G401.6 (cell line): ENCODE measurements at regions not wholly inside any gene's neighbourhood (a gene's known extent, or its start where the extent isn't known, plus 50 kb on each side); places are given as distances from the start of the nearest gene placed in this dataset.
"Not testable (repeated sequence)": the region's sequence is repeated elsewhere in the genome, so short reads cannot be mapped to it uniquely, and the experiment has no call there.

Experiments
- FAIRE-seq: peaks from 2 replicates; lab custom pipeline; 2012; peaks lifted over from hg19 to GRCh38; lab: Jason Lieb, UNC

- FAIRE-seq, result no peak
Observed at GRCh38 chr7:156590212-156590611, 50.4 kb upstream of the RNF32 start.

DNA sequence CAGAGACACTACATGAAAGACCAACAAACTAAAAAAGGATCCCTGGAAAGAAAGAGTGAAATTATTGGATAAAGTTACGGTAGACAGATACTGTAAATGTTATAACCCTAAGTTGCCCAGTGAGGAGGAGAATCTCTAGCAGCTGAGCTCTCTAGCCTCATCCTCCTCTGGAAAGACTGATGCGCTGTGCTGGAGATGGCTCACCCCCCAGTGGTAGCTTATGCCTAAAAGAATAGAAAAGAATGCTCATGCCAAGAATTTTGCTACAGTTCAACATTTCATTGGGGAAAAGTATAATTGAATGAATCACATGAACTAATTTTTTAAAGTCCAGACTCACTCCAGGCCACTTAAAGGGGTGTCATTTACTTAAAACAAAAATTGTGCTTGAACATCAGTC is 50.8 kb upstream of the RNF32 start:
- FAIRE-seq, result no peak

DNA sequence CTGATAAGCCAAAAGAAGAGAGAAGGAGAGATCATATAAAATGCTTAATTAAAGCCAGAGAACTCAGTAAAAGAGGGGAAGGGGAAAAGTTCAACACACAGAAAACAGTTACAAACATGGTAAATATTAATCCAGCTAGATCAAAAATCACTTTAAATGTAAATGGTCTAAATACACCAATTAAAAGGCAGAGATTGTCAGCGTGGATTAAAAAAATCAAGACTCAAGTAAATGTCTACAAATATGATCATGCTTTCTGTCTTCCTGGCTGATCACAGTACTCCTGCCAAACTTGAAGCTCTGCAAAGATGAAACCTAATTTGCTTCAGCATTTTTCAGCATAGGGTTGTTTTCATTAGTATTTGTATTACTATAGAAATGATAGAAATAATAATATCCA is 54.6 kb upstream of the RNF32 start:
- FAIRE-seq, result no peak

GRCh38 chr7:156585025-156585648 is 55.4 kb upstream of the RNF32 start:
- no peak for FAIRE-seq

- FAIRE-seq, result no peak
Observed at GRCh38 chr7:156582591-156583123, 57.9 kb upstream of the RNF32 start.

- no peak for FAIRE-seq
Observed at GRCh38 chr7:156580036-156580435, 60.5 kb upstream of the RNF32 start.

DNA sequence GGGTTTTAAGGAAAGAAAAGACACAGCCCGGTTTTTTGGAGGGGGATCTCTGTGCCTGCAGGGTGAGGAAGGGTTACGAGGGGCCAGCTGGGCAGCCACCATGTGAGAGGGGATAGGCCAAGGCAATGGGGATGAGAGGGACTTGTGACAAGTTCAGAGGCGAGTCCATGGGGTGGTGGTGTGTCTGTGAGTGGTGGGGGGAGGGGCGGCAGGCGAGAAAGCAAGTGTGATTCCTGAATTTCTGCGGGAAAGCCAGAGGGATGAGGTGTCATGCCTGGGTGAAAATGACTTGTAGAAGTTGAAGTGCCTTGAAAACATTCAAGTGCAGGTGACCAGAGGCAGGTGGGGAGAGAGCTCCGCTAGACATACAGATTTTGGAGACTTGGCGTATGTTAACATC is 61.0 kb upstream of the RNF32 start:
- no peak for FAIRE-seq

GRCh38 chr7:156578978-156579430 is 61.6 kb upstream of the RNF32 start:
- no peak for FAIRE-seq

GRCh38 chr7:156578578-156578940 is 62.0 kb upstream of the RNF32 start:
- FAIRE-seq, result no peak

DNA sequence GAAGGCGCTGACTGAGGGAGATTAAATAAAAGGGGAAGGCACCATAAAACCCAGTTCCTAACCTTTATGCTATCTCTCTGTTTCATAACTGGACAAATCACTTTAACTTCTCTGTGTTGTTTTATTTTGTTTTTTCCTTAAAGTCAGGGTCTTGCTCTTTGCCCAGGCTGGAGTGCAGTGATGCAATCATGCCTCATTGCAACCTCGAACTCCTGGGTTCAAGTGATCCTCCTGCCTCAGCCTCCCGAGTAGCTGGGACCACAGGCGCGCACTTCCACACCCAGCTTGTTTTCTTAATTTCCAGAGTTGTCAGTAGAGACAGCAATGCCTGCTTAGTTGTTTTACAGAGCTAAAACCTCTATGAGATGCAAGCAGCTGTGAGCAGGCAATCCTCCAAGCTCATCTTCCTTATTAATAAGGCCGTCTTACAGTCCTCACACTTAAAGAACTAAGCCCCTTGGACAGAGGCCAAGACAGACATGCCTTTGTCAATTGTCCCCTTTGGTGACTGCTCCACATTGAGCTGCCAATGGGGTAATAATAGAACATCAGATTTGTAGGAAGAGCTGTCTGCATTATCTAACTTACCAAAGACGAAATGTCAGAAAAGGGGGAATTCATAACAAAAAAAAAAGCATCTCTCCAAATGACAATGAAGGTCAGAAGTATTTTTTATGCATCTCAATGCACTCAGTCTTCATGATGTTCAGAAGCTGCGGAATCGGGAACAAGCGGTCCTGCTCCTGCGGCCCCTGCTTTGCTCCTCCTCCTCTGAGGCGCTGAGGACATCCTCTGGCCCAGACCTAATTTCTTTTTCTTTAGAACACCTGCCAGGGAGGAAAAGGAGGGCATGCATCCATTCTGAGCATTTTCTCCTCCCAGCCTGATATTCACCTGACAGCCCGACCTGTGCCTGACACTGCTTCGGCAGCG is 62.7 kb upstream of the RNF32 start:
- FAIRE-seq, result no peak

DNA sequence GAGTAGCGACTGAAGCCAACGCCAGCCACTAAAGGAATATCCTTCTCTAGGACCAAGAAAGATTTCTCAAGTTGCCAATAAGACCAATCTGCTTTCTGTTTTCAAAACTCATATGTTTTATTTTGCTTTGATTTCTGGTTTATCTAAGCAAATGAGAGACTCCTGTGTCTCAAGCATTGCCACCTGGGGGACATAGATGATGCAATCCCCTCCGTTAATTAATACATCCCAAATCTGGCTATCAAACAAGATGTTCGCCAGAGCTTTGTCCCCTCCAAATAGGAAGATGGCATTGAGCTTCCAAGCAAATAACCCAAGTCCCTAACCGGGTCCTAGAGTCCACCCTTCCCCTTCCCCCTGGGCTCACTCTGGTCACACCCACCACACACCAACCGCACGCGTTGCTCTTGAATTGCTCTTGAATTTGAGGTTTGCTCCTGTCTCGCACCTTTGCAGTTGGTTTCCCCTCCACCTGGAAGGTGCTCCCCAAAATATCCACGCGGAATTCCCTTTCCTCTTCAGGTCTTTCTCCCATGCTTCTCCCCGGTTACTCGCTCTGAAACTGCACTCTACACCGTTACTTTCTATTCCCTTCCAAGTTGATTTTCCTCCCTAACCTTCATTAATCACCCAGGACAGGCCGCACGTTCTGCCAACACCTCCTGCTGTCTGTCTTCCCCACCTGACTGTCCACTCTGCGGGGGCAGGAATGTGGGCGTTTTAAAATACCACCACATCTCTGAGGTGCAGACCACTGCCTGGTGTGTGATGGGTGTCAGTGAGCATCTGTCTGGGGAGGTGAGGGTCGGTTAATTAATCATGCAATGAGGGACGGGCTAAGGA is 64.1 kb upstream of the RNF32 start:
- no peak for FAIRE-seq

DNA sequence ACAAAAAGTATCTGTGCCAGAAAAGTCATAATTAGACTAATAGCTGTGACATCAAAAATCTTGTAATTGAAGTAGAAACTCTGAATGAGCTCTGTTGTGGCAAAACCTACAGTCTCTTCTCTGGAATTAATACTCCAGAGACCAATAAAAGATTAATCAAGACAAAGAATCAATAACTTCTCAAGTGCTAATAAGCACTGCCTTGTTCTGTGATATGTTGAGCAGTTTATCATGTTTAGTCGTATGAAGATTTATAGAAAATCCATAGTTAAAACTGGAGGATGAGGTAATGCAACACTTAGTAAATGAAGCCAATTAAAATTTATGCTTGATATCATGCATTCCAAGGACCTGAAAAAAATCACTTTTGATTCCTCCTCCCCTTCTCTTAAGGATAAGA is 72.3 kb upstream of the RNF32 start:
- FAIRE-seq, result no peak

GRCh38 chr7:156566812-156567549 is 73.6 kb upstream of the RNF32 start:
- no peak for FAIRE-seq

DNA sequence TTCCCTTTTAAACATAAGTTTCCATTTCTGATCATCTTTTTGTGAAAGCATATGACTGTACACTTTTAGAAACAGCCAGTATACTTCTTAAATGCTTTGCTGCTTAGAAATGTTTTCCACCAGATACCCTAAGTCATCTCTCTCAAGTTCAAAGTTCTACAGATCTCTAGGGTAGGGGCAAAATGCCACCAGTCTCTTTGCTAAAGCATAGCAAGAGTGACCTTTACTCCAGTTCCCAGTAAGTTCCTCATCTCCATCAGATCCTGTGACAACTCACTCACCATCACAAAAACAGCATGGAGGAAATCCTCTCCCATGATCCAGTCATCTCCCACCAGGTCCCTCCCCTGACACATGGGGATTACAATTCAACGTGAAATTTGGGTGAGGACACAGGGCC is 75.6 kb upstream of the RNF32 start:
- not testable (repeated sequence) for FAIRE-seq

DNA sequence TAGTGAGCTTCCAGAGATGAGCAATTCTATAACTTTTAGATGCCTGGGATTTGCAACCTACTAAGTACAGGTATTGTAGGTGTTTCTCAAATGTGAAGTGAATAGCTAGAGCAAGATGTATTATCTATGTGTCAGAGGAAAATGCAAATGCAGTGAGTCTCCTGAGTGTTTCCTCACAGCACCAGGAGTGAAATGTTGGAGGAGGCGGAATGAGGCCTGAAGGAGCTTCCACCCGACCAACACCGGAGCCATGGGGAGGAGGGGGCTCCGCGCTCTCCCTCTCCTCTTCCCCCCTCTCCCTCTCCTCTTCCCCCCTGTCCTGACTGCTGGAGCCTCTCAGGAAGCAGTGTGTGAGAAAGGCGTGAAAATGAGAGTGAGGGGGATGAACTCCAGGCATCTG is 79.9 kb upstream of the RNF32 start:
- FAIRE-seq, result no peak

DNA sequence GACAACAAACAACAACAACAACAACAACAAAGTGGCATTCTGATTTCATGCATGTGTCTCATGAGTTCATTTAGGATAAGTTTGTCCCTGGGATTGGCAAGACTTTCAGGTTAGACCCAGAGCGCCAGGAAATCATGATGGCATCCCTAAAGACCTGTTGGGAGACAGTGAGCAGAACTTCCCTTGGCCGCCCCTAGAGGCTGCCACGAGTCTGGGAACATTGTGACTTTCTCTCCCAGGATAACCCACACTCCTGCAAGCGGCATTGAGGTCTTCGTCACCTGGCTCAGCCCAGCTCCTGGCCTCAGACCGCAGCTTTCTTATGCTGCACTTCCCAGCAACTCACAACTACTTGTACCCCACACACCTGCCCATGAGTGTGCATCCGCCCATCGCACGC is 80.5 kb upstream of the RNF32 start:
- FAIRE-seq, result no peak

- FAIRE-seq, result no peak
Observed at GRCh38 chr7:156559001-156559400, 81.6 kb upstream of the RNF32 start.

- no peak for FAIRE-seq
Observed at GRCh38 chr7:156558198-156558597, 82.4 kb upstream of the RNF32 start.

- no peak for FAIRE-seq
Observed at GRCh38 chr7:156556083-156556482, 84.5 kb upstream of the RNF32 start.

- no peak for FAIRE-seq
Observed at GRCh38 chr7:156554488-156554887, 86.1 kb upstream of the RNF32 start.

- FAIRE-seq, result no peak
Observed at GRCh38 chr7:156549636-156550035, 90.9 kb upstream of the RNF32 start.
